OCI-LY3 (cell line): ENCODE measurements at regions not wholly inside any gene's neighbourhood (a gene's known extent, or its start where the extent isn't known, plus 50 kb on each side); places are given as distances from the start of the nearest gene placed in this dataset.

ENCODE experiments used
- H2AFZ ChIP-seq: fragments of 200-600, 300-600 bp; shearing (Covaris generic); 2 replicates; pipeline ENCODE4 v1.6.0; 2014; ENCODE audit warnings: antibody characterized with exemption, low read depth, low read length
- H3K27ac ChIP-seq: fragments of 200-600, 300-600 bp; sonication (generic); 2 replicates; pipeline ENCODE4 v1.5.1; 2014; ENCODE audit warnings: mild to moderate bottlenecking, low read length, moderate library complexity, mixed read lengths
- H3K27me3 ChIP-seq: fragments of 200-600, 300-600 bp; sonication (generic); 2 replicates; pipeline ENCODE4 v1.6.1; 2014; ENCODE audit warnings: low read depth, low read length, mixed read lengths
- H3K36me3 ChIP-seq: fragments of 200-600, 300-600 bp; sonication (generic); replicated peaks from 2 replicates; pipeline ENCODE3; 2014; ENCODE audit warnings: low read depth, low read length, mixed read lengths
- H3K4me1 ChIP-seq: fragments of 300-600, 200-600 bp; sonication (generic); 2 replicates; pipeline ENCODE4 v1.6.1; 2014; ENCODE audit warnings: low read length, mixed read lengths
- H3K4me2 ChIP-seq: fragments of 200-600, 300-600 bp; sonication (generic); 2 replicates; pipeline ENCODE4 v1.6.1; 2014; ENCODE audit warnings: low read length, mixed read lengths
- H3K4me3 ChIP-seq: fragments of 300-600, 200-600 bp; sonication (generic); 2 replicates; pipeline ENCODE4 v1.5.1; 2014; ENCODE audit warnings: antibody characterized with exemption, mild to moderate bottlenecking, low read length, moderate library complexity
- H3K79me2 ChIP-seq: fragments of 300-600, 200-600 bp; shearing (Covaris generic); 2 replicates; pipeline ENCODE4 v1.6.1; 2014; ENCODE audit warnings: mild to moderate bottlenecking, low read length, mixed read lengths
- H3K9ac ChIP-seq: fragments of 300-600, 200-600 bp; shearing (Covaris generic); 2 replicates; pipeline ENCODE4 v1.6.0; 2014; ENCODE audit warnings: mild to moderate bottlenecking, low read length, moderate library complexity
- H3K9me3 ChIP-seq: fragments of 200-600, 300-600 bp; shearing (Covaris generic); 2 replicates; pipeline ENCODE4 v1.6.1; 2014; ENCODE audit warnings: low read length, mixed read lengths; ENCODE audit not compliant: insufficient read depth
- H4K20me1 ChIP-seq: fragments of 200-600, 300-600 bp; sonication (generic); 2 replicates; pipeline ENCODE4 v1.6.1; 2016; ENCODE audit warnings: low read length, mixed read lengths; ENCODE audit not compliant: insufficient read depth
- CTCF ChIP-seq: fragments of 200-600, 300-600 bp; sonication (generic); IDR thresholded peaks from 2 replicates; pipeline ENCODE4 v1.5.1; 2014; ENCODE audit warnings: antibody characterized with exemption, low read length, low read depth
- EZH2phosphoT487 ChIP-seq: fragments of 200-600 bp; shearing (Covaris generic); IDR thresholded peaks from 2 replicates; pipeline ENCODE4 v1.6.1; 2018; ENCODE audit warnings: antibody characterized with exemption, mixed run types, low read depth

GRCh38 chr2:220000586-220000985 is 373.2 kb downstream of the SLC4A3 start:
- Histone ChIP-seq H2AFZ (no peak overlapping the region), H3K36me3 (no peaks in the 10 kb centered on the region), H3K4me2 (no peak overlapping the region), H3K9ac (no peak overlapping the region), H3K27me3 (no peaks in the 10 kb centered on the region), H3K79me2 (no peaks in the 10 kb centered on the region), H3K27ac (no peak overlapping the region), H3K4me3 (no peak overlapping the region), H3K4me1 (0 out of 2 replicates have a peak, but pooled peaks cover 2% of the 10 kb centered on the region), H4K20me1 (no peaks in the 10 kb centered on the region), H3K9me3 (no peaks in the 10 kb centered on the region)
- no peak for TF ChIP-seq EZH2phosphoT487
- TF ChIP-seq CTCF: no peak

GRCh38 chr2:220001751-220002150 is 374.3 kb downstream of the SLC4A3 start:
- H3K27me3 ChIP-seq: no peaks in the 10 kb centered on the region

GRCh38 chr2:220002251-220002650 is 374.8 kb downstream of the SLC4A3 start:
- Histone ChIP-seq H3K79me2 (no peaks in the 10 kb centered on the region), H3K36me3 (no peaks in the 10 kb centered on the region), H3K27me3 (no peaks in the 10 kb centered on the region), H3K9ac (no peak overlapping the region), H3K4me1 (no peaks in the 10 kb centered on the region), H2AFZ (no peak overlapping the region), H3K9me3 (no peaks in the 10 kb centered on the region), H4K20me1 (no peaks in the 10 kb centered on the region), H3K4me3 (no peak overlapping the region), H3K4me2 (no peak overlapping the region), H3K27ac (no peak overlapping the region)
- no peak for TF ChIP-seq CTCF
- TF ChIP-seq EZH2phosphoT487: no peak

More at GRCh38 chr2:220001751-220002150, 374.3 kb downstream of the SLC4A3 start:
- H3K79me2 ChIP-seq: no peaks in the 10 kb centered on the region
- no peak overlapping the region for H2AFZ ChIP-seq
- no peak overlapping the region for H3K4me3 ChIP-seq
- no peak for TF ChIP-seq CTCF
- TF ChIP-seq EZH2phosphoT487: no peak
- H3K9ac ChIP-seq: no peak overlapping the region
- no peak overlapping the region for H3K4me2 ChIP-seq
- H3K27ac ChIP-seq: no peak overlapping the region
- no peaks in the 10 kb centered on the region for H4K20me1 ChIP-seq
- H3K4me1 ChIP-seq: no peaks in the 10 kb centered on the region
- H3K36me3 ChIP-seq: no peaks in the 10 kb centered on the region
- no peaks in the 10 kb centered on the region for H3K9me3 ChIP-seq

GRCh38 chr2:220002699-220003098 is 375.3 kb downstream of the SLC4A3 start:
- H2AFZ ChIP-seq: no peak overlapping the region
- H3K79me2 ChIP-seq: no peaks in the 10 kb centered on the region
- no peak overlapping the region for H3K4me2 ChIP-seq
- H3K27me3 ChIP-seq: no peaks in the 10 kb centered on the region
- no peak overlapping the region for H3K4me3 ChIP-seq
- H4K20me1 ChIP-seq: no peaks in the 10 kb centered on the region
- H3K9me3 ChIP-seq: no peaks in the 10 kb centered on the region
- H3K36me3 ChIP-seq: no peaks in the 10 kb centered on the region
- TF ChIP-seq CTCF (no peak), EZH2phosphoT487 (no peak)
- no peak overlapping the region for H3K9ac ChIP-seq
- H3K27ac ChIP-seq: no peak overlapping the region
- no peaks in the 10 kb centered on the region for H3K4me1 ChIP-seq
